ENCODE measurements at regions not wholly inside any gene's neighbourhood (a gene's known extent, or its start where the extent isn't known, plus 50 kb on each side); places are given as distances from the start of the nearest gene placed in this dataset.

GRCh38 chr1:194825382-194825781, 1639.0 kb upstream of the B3GALT2 start (continued):
- TF ChIP-seq ZNF318 (IDR thresholded peaks at IDR 0.05; ENCODE audit: borderline replicate concordance in 1 of 2, low read depth in 1 of 2) (no peak), IRF1 (CRISPR knock-in tag; IDR thresholded peaks at IDR 0.05; ENCODE audit: borderline replicate concordance) (no peak), PRDM10 (IDR thresholded peaks at IDR 0.05; ENCODE audit: partially characterized antibody) (no peak), CCAR2 (IDR thresholded peaks at IDR 0.05; ENCODE audit: low read depth, low read length) (no peak), ZBTB1 (CRISPR knock-in tag; IDR thresholded peaks at IDR 0.05; ENCODE audit: borderline replicate concordance, low read depth) (no peak), GTF2F1 (IDR thresholded peaks at IDR 0.05; ENCODE audit: low read depth, low read length) (no peak), CTBP1 (IDR thresholded peaks at IDR 0.05; ENCODE audit: borderline replicate concordance) (no peak), SMC3 (conservative IDR thresholded peaks at IDR 0.05; ENCODE audit: insufficient read depth, low read depth, low read length) (no peak), HNRNPL (IDR thresholded peaks at IDR 0.05; ENCODE audit: low read depth, low read length) (no peak)

All from K562 (cell line).